H1 (cell line): ENCODE measurements at regions not wholly inside any gene's neighbourhood (a gene's known extent, or its start where the extent isn't known, plus 50 kb on each side); places are given as distances from the start of the nearest gene placed in this dataset.

ENCODE experiments used
- CTCF ChIA-PET: fragments of 300-600 bp; sonication (Branson Sonifier 250); formaldehyde crosslinking; loops from one replicate; lab custom pipeline; 2021; ENCODE audit not compliant: partially characterized antibody; lab: Charles Lee
- POLR2A ChIA-PET: fragments of 300-600 bp; sonication (Branson Sonifier 250); formaldehyde crosslinking; loops from one replicate; lab custom pipeline; 2021; ENCODE audit warnings: inconsistent platforms; ENCODE audit not compliant: partially characterized antibody; lab: Charles Lee
- DNase-seq, 2 experiments: peaks; one replicate each; pipeline versions ENCODE4 v3.0.0 to v3.0.0-alpha.2; 2010 to 2022; ENCODE audit warnings: low spot score in 2 of 2, low read depth in 1 of 2, mixed read lengths in 1 of 2
- FAIRE-seq: peaks from 2 replicates; lab custom pipeline; 2011; peaks lifted over from hg19 to GRCh38; lab: Jason Lieb, UNC
- H2AFZ ChIP-seq: 2 replicates; pipeline ENCODE4 v1.8.1; 2012; ENCODE audit warnings: low read length, inconsistent platforms
- H2AK5ac ChIP-seq: 2 replicates; pipeline ENCODE4 v1.6.1; 2013; ENCODE audit warnings: low read depth, low read length
- H2BK120ac ChIP-seq: replicated peaks from 2 replicates; pipeline ENCODE3; 2013; ENCODE audit warnings: low read depth, low read length, inconsistent platforms
- H2BK12ac ChIP-seq: 2 replicates; pipeline ENCODE4 v1.6.1; 2013; ENCODE audit warnings: low read depth, low read length
- H2BK15ac ChIP-seq: 2 replicates; pipeline ENCODE4 v1.6.1; 2013; ENCODE audit warnings: low read length
- H2BK20ac ChIP-seq: 2 replicates; pipeline ENCODE4 v1.6.1; 2013; ENCODE audit warnings: low read length
- H2BK5ac ChIP-seq: 2 replicates; pipeline ENCODE4 v1.6.1; 2013; ENCODE audit warnings: low read depth, low read length
- H3K14ac ChIP-seq: 2 replicates; pipeline ENCODE4 v1.6.1; 2013; ENCODE audit warnings: inconsistent platforms; ENCODE audit not compliant: insufficient read length
- H3K18ac ChIP-seq: 2 replicates; pipeline ENCODE4 v1.6.1; 2013; ENCODE audit warnings: low read length; ENCODE audit errors: extremely low read depth
- H3K23ac ChIP-seq: 2 replicates; pipeline ENCODE4 v1.6.1; 2013; ENCODE audit warnings: inconsistent platforms; ENCODE audit not compliant: insufficient read length
- H3K23me2 ChIP-seq: 2 replicates; pipeline ENCODE4 v1.6.1; 2013; ENCODE audit warnings: low read depth, low read length
- H3K27ac ChIP-seq: 2 replicates; pipeline ENCODE4 v1.6.1; 2011; ENCODE audit warnings: low read depth, low read length, inconsistent platforms
- H3K27me3 ChIP-seq, 4 experiments: replicated peaks in 1 of 4; 1 replicate in 1 of 4; 2 replicates in 3 of 4; pipeline versions ENCODE4 v1.6.1 to v1.8.1; 2011 to 2013; ENCODE audit warnings: low read length in 3 of 4, mild to moderate bottlenecking in 3 of 4, inconsistent platforms in 2 of 4, mixed read lengths in 2 of 4, moderate library complexity in 1 of 4; ENCODE audit not compliant: control insufficient read depth in 3 of 4, insufficient read depth in 3 of 4; ENCODE audit errors: extremely low read depth in 1 of 4
- H3K36me3 ChIP-seq, 4 experiments: 2 replicates each; pipeline versions ENCODE4 v1.6.1 to v1.8.1; 2011 to 2013; ENCODE audit warnings: mild to moderate bottlenecking in 4 of 4, low read length in 3 of 4, moderate library complexity in 2 of 4, control low read depth in 1 of 4, inconsistent platforms in 1 of 4; ENCODE audit not compliant: insufficient read depth in 4 of 4, control insufficient read depth in 2 of 4
- H3K4ac ChIP-seq: replicated peaks from 2 replicates; pipeline ENCODE3; 2013; ENCODE audit warnings: low read length, low read depth, mixed read lengths, inconsistent platforms; ENCODE audit not compliant: insufficient read length
- H3K4me1 ChIP-seq, 4 experiments: replicated peaks in 1 of 4; 1 replicate in 1 of 4; 2 replicates in 3 of 4; pipeline versions ENCODE4 v1.6.1 to v1.8.1; 2011 to 2013; ENCODE audit warnings: low read length in 3 of 4, inconsistent platforms in 2 of 4, mixed read lengths in 1 of 4; ENCODE audit not compliant: insufficient read depth in 4 of 4, control insufficient read depth in 3 of 4
- H3K4me2 ChIP-seq, 2 experiments: 2 replicates each; pipeline versions ENCODE4 v1.6.1 to v1.8.1; 2011 to 2013; ENCODE audit warnings: low read depth in 2 of 2, low read length in 2 of 2, control low read depth in 1 of 2, inconsistent platforms in 1 of 2, mild to moderate bottlenecking in 1 of 2; ENCODE audit not compliant: insufficient read depth in 1 of 2
- H3K4me3 ChIP-seq, 4 experiments: fragments of 200-600, 300-600 bp in 1 of 4; sonication (generic), shearing (Covaris generic), sonication (Bioruptor Twin) in 1 of 4; 2 replicates each; pipeline versions ENCODE4 v1.5.1 to v1.8.1; 2011 to 2016; ENCODE audit warnings: low read length in 4 of 4, low read depth in 3 of 4, control low read depth in 2 of 4, inconsistent platforms in 2 of 4, mild to moderate bottlenecking in 2 of 4, mixed read lengths in 1 of 4, moderate library complexity in 1 of 4; ENCODE audit not compliant: insufficient read depth in 2 of 4; ENCODE audit errors: extremely low read depth in 1 of 4
- H3K56ac ChIP-seq: replicated peaks from 2 replicates; pipeline ENCODE3; 2013; ENCODE audit warnings: low read depth, mild to moderate bottlenecking, mixed read lengths, low read length, inconsistent platforms; ENCODE audit not compliant: insufficient read length
- H3K79me1 ChIP-seq: 2 replicates; pipeline ENCODE4 v1.6.1; 2013; ENCODE audit warnings: low read depth, low read length, control low read depth
- H3K79me2 ChIP-seq, 2 experiments: 2 replicates each; pipeline versions ENCODE4 v1.6.1 to v1.8.1; 2012 to 2013; ENCODE audit warnings: low read length in 2 of 2, mild to moderate bottlenecking in 2 of 2, inconsistent platforms in 1 of 2; ENCODE audit not compliant: insufficient read depth in 2 of 2, control insufficient read depth in 1 of 2
- H3K9ac ChIP-seq, 4 experiments: replicated peaks in 1 of 4; 1 replicate in 1 of 4; 2 replicates in 3 of 4; pipeline versions ENCODE4 v1.6.1 to v1.8.1; 2011 to 2013; ENCODE audit warnings: low read depth in 3 of 4, low read length in 3 of 4, control low read depth in 2 of 4, mild to moderate bottlenecking in 2 of 4, moderate library complexity in 2 of 4, inconsistent platforms in 1 of 4; ENCODE audit errors: extremely low read depth in 1 of 4
- H3K9me3 ChIP-seq, 2 experiments: 2 replicates each; pipeline versions ENCODE4 v1.6.1 to v1.8.1; 2012 to 2013; ENCODE audit warnings: mild to moderate bottlenecking in 2 of 2, moderate library complexity in 2 of 2, control low read depth in 1 of 2, inconsistent platforms in 1 of 2, low read depth in 1 of 2, low read length in 1 of 2, mixed read lengths in 1 of 2; ENCODE audit not compliant: insufficient read depth in 2 of 2
- H4K20me1 ChIP-seq, 2 experiments: replicated peaks in 1 of 2; 2 replicates each; pipeline versions ENCODE3 to v1.8.1; 2011 to 2013; ENCODE audit warnings: inconsistent platforms in 2 of 2, low read length in 2 of 2, mild to moderate bottlenecking in 1 of 2; ENCODE audit not compliant: insufficient read depth in 2 of 2, control insufficient read depth in 1 of 2
- H4K5ac ChIP-seq: 2 replicates; pipeline ENCODE4 v1.6.1; 2013; ENCODE audit warnings: low read length, low read depth, mixed read lengths, inconsistent platforms; ENCODE audit not compliant: insufficient read length
- H4K8ac ChIP-seq: 2 replicates; pipeline ENCODE4 v1.8.0; 2013; ENCODE audit warnings: mild to moderate bottlenecking, moderate library complexity, low read length, inconsistent platforms; ENCODE audit not compliant: insufficient read depth; ENCODE audit errors: extremely low read depth
- H4K91ac ChIP-seq: replicated peaks from 2 replicates; pipeline ENCODE3; 2013; ENCODE audit warnings: low read length, mixed read lengths, inconsistent platforms; ENCODE audit not compliant: insufficient read length
- BACH1 ChIP-seq: IDR thresholded peaks from 2 replicates; pipeline ENCODE4 v1.6.1; 2012; ENCODE audit warnings: low read length, improper control_type of control experiment
- BRCA1 ChIP-seq: IDR thresholded peaks from 2 replicates; pipeline ENCODE4 v1.6.1; 2012; ENCODE audit warnings: low read depth, low read length, improper control_type of control experiment
- EGR1 ChIP-seq: IDR thresholded peaks from 2 replicates; pipeline ENCODE4 v1.6.1; 2011; ENCODE audit warnings: low read depth, low read length, borderline replicate concordance
- KDM4A ChIP-seq: IDR thresholded peaks from one replicate; pipeline ENCODE4 v1.7.1; 2012; ENCODE audit warnings: low read depth, mild to moderate bottlenecking, moderate library complexity, low read length, inconsistent platforms; ENCODE audit not compliant: severe bottlenecking
- RNF2 ChIP-seq: fragments of 200-900, 300-1000 bp; sonication (generic); IDR thresholded peaks from 2 replicates; pipeline ENCODE4 v1.7.1; 2016; ENCODE audit warnings: borderline replicate concordance, low read depth, mild to moderate bottlenecking, antibody characterized with exemption, low read length; ENCODE audit not compliant: poor library complexity, severe bottlenecking; ENCODE audit errors: missing control alignments
- RXRA ChIP-seq: IDR thresholded peaks from 2 replicates; pipeline ENCODE4 v1.6.1; 2011; ENCODE audit warnings: low read depth, mild to moderate bottlenecking, low read length, moderate library complexity; ENCODE audit not compliant: insufficient read depth
- SIRT6 ChIP-seq: IDR thresholded peaks from one replicate; pipeline ENCODE4 v1.7.1; 2012; ENCODE audit warnings: low read length, inconsistent platforms
- SIX5 ChIP-seq: IDR thresholded peaks from 2 replicates; pipeline ENCODE4 v1.6.1; 2011; ENCODE audit warnings: mild to moderate bottlenecking, low read depth, low read length
- SP1 ChIP-seq: IDR thresholded peaks from 2 replicates; pipeline ENCODE4 v1.6.1; 2011; ENCODE audit warnings: low read depth, low read length
- WGBS, 2 experiments: shearing (Covaris generic) in 1 of 2; methylation state at CpG; one replicate each; pipeline versions ENCODE4 v1.1.6 to v1.1.7; 2013 to 2015; ENCODE audit warnings: low lambda C conversion rate in 2 of 2, mixed read lengths in 2 of 2, inconsistent platforms in 1 of 2, low coverage in 1 of 2, missing lambda C conversion rate in 1 of 2; ENCODE audit not compliant: insufficient replicate concordance in 2 of 2, insufficient coverage in 1 of 2, insufficient read length in 1 of 2; ENCODE audit errors: extremely low coverage in 1 of 2, missing lambda C conversion rate in 1 of 2; 5-methylcytosine and 5-hydroxymethylcytosine counted together
- TF ChIP-seq, protein P1 (sequence below), 3 experiments: IDR thresholded peaks; 1 replicate in 2 of 3; 2 replicates in 1 of 3; pipeline versions ENCODE4 v1.5.1 to v1.6.1; 2011; ENCODE audit warnings: low read length in 3 of 3, mild to moderate bottlenecking in 3 of 3, inconsistent platforms in 2 of 3, low read depth in 1 of 3, moderate library complexity in 1 of 3; ENCODE audit not compliant: insufficient read depth in 1 of 3; ENCODE audit errors: control extremely low read depth in 1 of 3

DNA sequence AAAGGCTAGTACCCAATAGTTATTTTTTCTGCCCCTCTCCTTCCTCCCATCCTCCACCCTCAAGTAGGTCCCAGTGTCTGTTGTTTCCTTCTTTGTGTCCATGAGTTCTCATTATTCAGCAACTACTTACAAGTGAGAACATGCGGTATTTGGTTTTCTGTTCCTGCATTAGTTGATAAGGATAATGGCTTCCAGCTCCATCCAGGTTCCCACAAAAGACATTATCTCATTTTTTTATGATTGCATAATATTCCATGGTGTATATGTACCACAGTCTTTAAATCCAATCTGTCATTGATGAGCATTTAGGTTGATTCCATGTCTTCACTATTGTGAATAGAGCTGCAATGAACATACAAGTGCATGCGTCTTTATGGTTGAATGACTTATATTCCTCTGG lies 128.3 kb upstream of the ANKRD55 start:
- POLR2A ChIA-PET: no interaction called here
- Histone ChIP-seq H4K20me1 (no peaks in the 10 kb centered on the region), H3K4me3 (no peak overlapping the region), H2BK120ac (no peak overlapping the region), H3K18ac (no peak overlapping the region), H2BK12ac (no peak overlapping the region), H3K4me2 (no peak overlapping the region), H2BK15ac (no peak overlapping the region), H4K8ac (no peak overlapping the region), H3K4me1 (no peaks in the 10 kb centered on the region), H3K4ac (no peak overlapping the region), H3K14ac (no peak overlapping the region), H3K27ac (no peak overlapping the region), H2BK20ac (no peak overlapping the region), H3K23me2 (no peaks in the 10 kb centered on the region), H2AK5ac (no peak overlapping the region), H3K56ac (no peak overlapping the region), H2BK5ac (no peak overlapping the region), H3K9me3 (no peaks in the 10 kb centered on the region), H3K27me3 (no peaks in the 10 kb centered on the region), H4K5ac (no peak overlapping the region), H3K36me3 (no peaks in the 10 kb centered on the region), H3K9ac (no peak overlapping the region), H3K79me1 (no peaks in the 10 kb centered on the region), H2AFZ (no peak overlapping the region), H3K79me2 (no peaks in the 10 kb centered on the region)
- FAIRE-seq (no peak), DNase-seq (no peak)
- WGBS, 2 experiments: 88% methylated on average over 2 of the region's 2 CpGs; no CpG with 5 or more reads in 1 of the 2 experiments
- TF ChIP-seq RXRA (no peak), BACH1 (no peak), SIRT6 (no peak), KDM4A (no peak), BRCA1 (no peak), SIX5 (no peak), EGR1 (no peak), RNF2 (no peak), SP1 (no peak)
- TF ChIP-seq, protein P1, sequence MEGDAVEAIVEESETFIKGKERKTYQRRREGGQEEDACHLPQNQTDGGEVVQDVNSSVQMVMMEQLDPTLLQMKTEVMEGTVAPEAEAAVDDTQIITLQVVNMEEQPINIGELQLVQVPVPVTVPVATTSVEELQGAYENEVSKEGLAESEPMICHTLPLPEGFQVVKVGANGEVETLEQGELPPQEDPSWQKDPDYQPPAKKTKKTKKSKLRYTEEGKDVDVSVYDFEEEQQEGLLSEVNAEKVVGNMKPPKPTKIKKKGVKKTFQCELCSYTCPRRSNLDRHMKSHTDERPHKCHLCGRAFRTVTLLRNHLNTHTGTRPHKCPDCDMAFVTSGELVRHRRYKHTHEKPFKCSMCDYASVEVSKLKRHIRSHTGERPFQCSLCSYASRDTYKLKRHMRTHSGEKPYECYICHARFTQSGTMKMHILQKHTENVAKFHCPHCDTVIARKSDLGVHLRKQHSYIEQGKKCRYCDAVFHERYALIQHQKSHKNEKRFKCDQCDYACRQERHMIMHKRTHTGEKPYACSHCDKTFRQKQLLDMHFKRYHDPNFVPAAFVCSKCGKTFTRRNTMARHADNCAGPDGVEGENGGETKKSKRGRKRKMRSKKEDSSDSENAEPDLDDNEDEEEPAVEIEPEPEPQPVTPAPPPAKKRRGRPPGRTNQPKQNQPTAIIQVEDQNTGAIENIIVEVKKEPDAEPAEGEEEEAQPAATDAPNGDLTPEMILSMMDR (IDR thresholded peaks at IDR 0.05; ENCODE audit: control extremely low read depth in 1 of 3, insufficient read depth in 1 of 3, low read depth in 1 of 3, low read length in 3 of 3): no peak
- TF ChIP-seq, all 59 proteins: peak for 0
- Histone ChIP-seq H4K91ac (no peak overlapping the region), H3K23ac (no peak overlapping the region)
- CTCF ChIA-PET: no interaction called here
